Central memory CD4-positive, alpha-beta T cell (primary cell): ENCODE measurements at regions not wholly inside any gene's neighbourhood (a gene's known extent, or its start where the extent isn't known, plus 50 kb on each side); places are given as distances from the start of the nearest gene placed in this dataset.

Experiments
- DNase-seq: peaks from one replicate; pipeline ENCODE4 v3.0.0; 2022

GRCh38 chr3:106642161-106642560 is 735.1 kb upstream of the CCDC54 start:
- no peak for DNase-seq

GRCh38 chr3:106643684-106644161 is 733.5 kb upstream of the CCDC54 start:
- no peak for DNase-seq

GRCh38 chr3:106673926-106674569 is 703.2 kb upstream of the CCDC54 start:
- DNase-seq, result no peak

- no peak for DNase-seq
These were observed 701.8 kb upstream of the CCDC54 start for GRCh38 chr3:106675451-106675850.

GRCh38 chr3:106678657-106679390 is 698.4 kb upstream of the CCDC54 start:
- no peak for DNase-seq

- no peak for DNase-seq
These were observed 693.2 kb upstream of the CCDC54 start for GRCh38 chr3:106683953-106684620.

- no peak for DNase-seq
These were observed 691.5 kb upstream of the CCDC54 start for GRCh38 chr3:106685745-106686144.

GRCh38 chr3:106687905-106688304 is 689.3 kb upstream of the CCDC54 start:
- DNase-seq, result no peak

GRCh38 chr3:106688464-106688863 is 688.8 kb upstream of the CCDC54 start:
- DNase-seq, result no peak

GRCh38 chr3:106691476-106691875 is 685.8 kb upstream of the CCDC54 start:
- no peak for DNase-seq

- DNase-seq, result no peak
These were observed 684.6 kb upstream of the CCDC54 start for GRCh38 chr3:106692624-106693023.

- DNase-seq, result no peak
These were observed 678.1 kb upstream of the CCDC54 start for GRCh38 chr3:106699122-106699521.

- no peak for DNase-seq
These were observed 676.3 kb upstream of the CCDC54 start for GRCh38 chr3:106700981-106701380.

GRCh38 chr3:106703524-106703923 is 673.7 kb upstream of the CCDC54 start:
- no peak for DNase-seq

GRCh38 chr3:106707347-106707746 is 669.9 kb upstream of the CCDC54 start:
- no peak for DNase-seq

GRCh38 chr3:106710596-106710995 is 666.6 kb upstream of the CCDC54 start:
- DNase-seq, result no peak

GRCh38 chr3:106711650-106712049 is 665.6 kb upstream of the CCDC54 start:
- no peak for DNase-seq

GRCh38 chr3:106714400-106714799 is 662.8 kb upstream of the CCDC54 start:
- no peak for DNase-seq

- DNase-seq, result no peak
These were observed 662.0 kb upstream of the CCDC54 start for GRCh38 chr3:106715286-106715685.

- no peak for DNase-seq
These were observed 660.0 kb upstream of the CCDC54 start for GRCh38 chr3:106717178-106717780.

- DNase-seq, result no peak
These were observed 658.2 kb upstream of the CCDC54 start for GRCh38 chr3:106719077-106719476.

GRCh38 chr3:106719583-106719982 is 657.7 kb upstream of the CCDC54 start:
- no peak for DNase-seq

GRCh38 chr3:106720510-106720909 is 656.7 kb upstream of the CCDC54 start:
- no peak for DNase-seq
